ENCODE measurements at regions not wholly inside any gene's neighbourhood (a gene's known extent, or its start where the extent isn't known, plus 50 kb on each side); places are given as distances from the start of the nearest gene placed in this dataset.

DNA sequence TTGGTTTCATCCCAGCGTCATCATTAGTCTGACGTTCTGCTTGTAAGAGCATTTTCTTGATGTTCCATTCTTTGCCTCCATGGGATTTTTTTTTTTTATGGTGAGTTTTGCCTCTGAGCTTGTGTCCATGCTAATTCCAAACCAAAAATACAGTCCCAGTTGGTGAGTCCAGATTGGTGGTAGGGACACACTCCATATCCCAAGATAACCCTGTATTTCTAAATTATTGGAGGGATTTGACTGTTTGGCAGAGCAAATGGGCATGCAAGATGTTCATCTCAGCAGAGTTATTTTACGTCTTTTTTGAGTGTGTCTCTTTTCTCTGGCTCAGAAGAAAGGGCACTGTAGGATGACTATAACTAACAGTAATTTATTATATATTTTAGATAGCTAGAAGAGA is 526.8 kb upstream of the CFAP20DC start:
- TF ChIP-seq FOXA1 (IDR thresholded peaks at IDR 0.05) (no peak), GABPA (IDR thresholded peaks at IDR 0.05 in 1 of 2, conservative IDR thresholded peaks at IDR 0.05 in 1 of 2) (no peak), NR2F2 (IDR thresholded peaks at IDR 0.05) (no peak), HNF4G (IDR thresholded peaks at IDR 0.05) (no peak), EGR1 (IDR thresholded peaks at IDR 0.05; ENCODE audit: low read depth in 2 of 2) (no peak), FOXA2 (IDR thresholded peaks at IDR 0.05) (no peak), RAD21 (IDR thresholded peaks at IDR 0.05) (no peak), HNF4A (conservative IDR thresholded peaks at IDR 0.05) (no peak), YY1 (IDR thresholded peaks at IDR 0.05) (no peak), TAF1 (conservative IDR thresholded peaks at IDR 0.05) (no peak), ATF3 (IDR thresholded peaks at IDR 0.05) (no peak), JUND (IDR thresholded peaks at IDR 0.05) (no peak), REST (IDR thresholded peaks at IDR 0.05) (no peak)
- H3K27ac ChIP-seq (ENCODE audit: low read depth in 1 of 2, low read length in 2 of 2) = no peak overlapping the region
- peaks cover 0 to 3% (median 0%) of the 10 kb centered on the region in 4 donors for H3K4me1 ChIP-seq (ENCODE audit: control insufficient read depth in 4 of 4, insufficient read depth in 4 of 4, low read length in 3 of 4)
- no peak for DNase-seq (ENCODE audit: low spot score)
- no peaks in the 10 kb centered on the region for H3K27me3 ChIP-seq (ENCODE audit: control insufficient read depth in 4 of 4, insufficient read depth in 4 of 4, low read length in 3 of 4)
- WGBS = 57% methylated on average over 3 of the region's 3 CpGs
- no peak overlapping the region for H3K4me3 ChIP-seq (ENCODE audit: low read depth in 1 of 3, low read length in 3 of 3)
- H3K9ac ChIP-seq (ENCODE audit: low read depth in 1 of 2, low read length in 2 of 2) = no peak overlapping the region
- H3K9me3 ChIP-seq (ENCODE audit: control insufficient read depth in 4 of 4, low read length in 3 of 4) = no peaks in the 10 kb centered on the region
- no peaks in the 10 kb centered on the region for H3K36me3 ChIP-seq (ENCODE audit: control insufficient read depth in 4 of 4, insufficient read depth in 3 of 4, low read depth in 1 of 4, low read length in 3 of 4)

GRCh38 chr3:59575113-59576001 is 525.5 kb upstream of the CFAP20DC start:
- H3K9ac ChIP-seq (ENCODE audit: low read depth in 1 of 2, low read length in 2 of 2) = no peak overlapping the region
- no peaks in the 10 kb centered on the region for H3K27me3 ChIP-seq (ENCODE audit: control insufficient read depth in 4 of 4, insufficient read depth in 4 of 4, low read length in 3 of 4)
- H3K4me1 ChIP-seq (ENCODE audit: control insufficient read depth in 4 of 4, insufficient read depth in 4 of 4, low read length in 3 of 4) = peaks cover 0 to 3% (median 0%) of the 10 kb centered on the region in 4 donors
- peak; percentile 98 for TF ChIP-seq CTCF (IDR thresholded peaks at IDR 0.05; ENCODE audit: low read depth, low read length, missing input control)
- TF ChIP-seq RAD21 (IDR thresholded peaks at IDR 0.05) = peak; percentile 94 to 97
- no peak for TF ChIP-seq RXRA (IDR thresholded peaks at IDR 0.05)
- H3K9me3 ChIP-seq (ENCODE audit: control insufficient read depth in 4 of 4, low read length in 3 of 4) = no peaks in the 10 kb centered on the region
- no peak overlapping the region for H3K4me3 ChIP-seq (ENCODE audit: low read depth in 1 of 3, low read length in 3 of 3)
- H3K36me3 ChIP-seq (ENCODE audit: control insufficient read depth in 4 of 4, insufficient read depth in 3 of 4, low read depth in 1 of 4, low read length in 3 of 4) = no peaks in the 10 kb centered on the region
- peak; percentile 86 for DNase-seq (ENCODE audit: low spot score)
- WGBS = 21% methylated on average over 11 of the region's 11 CpGs
- no peak overlapping the region for H3K27ac ChIP-seq (ENCODE audit: low read depth in 1 of 2, low read length in 2 of 2)
